ENCODE measurements at regions not wholly inside any gene's neighbourhood (a gene's known extent, or its start where the extent isn't known, plus 50 kb on each side); places are given as distances from the start of the nearest gene placed in this dataset.

GRCh38 chr16:61313931-61314330 is 722.3 kb downstream of the CDH8 start:
- DNase-seq = no peak

- DNase-seq = no peak
These were observed 726.9 kb downstream of the CDH8 start for GRCh38 chr16:61309386-61309785.

GRCh38 chr16:61306204-61306603 is 730.0 kb downstream of the CDH8 start:
- no peak for DNase-seq

- DNase-seq = no peak
These were observed 739.4 kb downstream of the CDH8 start for GRCh38 chr16:61296814-61297213.

- DNase-seq = no peak
These were observed 739.9 kb downstream of the CDH8 start for GRCh38 chr16:61296305-61296704.

GRCh38 chr16:61295311-61295710 is 740.9 kb downstream of the CDH8 start:
- DNase-seq = no peak

- no peak for DNase-seq
These were observed 747.1 kb downstream of the CDH8 start for GRCh38 chr16:61289141-61289540.

- DNase-seq = no peak
These were observed 758.4 kb downstream of the CDH8 start for GRCh38 chr16:61277849-61278248.

GRCh38 chr16:61274211-61274610 is 762.0 kb downstream of the CDH8 start:
- DNase-seq = no peak

GRCh38 chr16:61270726-61271125 is 765.5 kb downstream of the CDH8 start:
- DNase-seq = no peak

GRCh38 chr16:61263400-61263799 is 772.8 kb downstream of the CDH8 start:
- no peak for DNase-seq

- DNase-seq = no peak
These were observed 774.9 kb downstream of the CDH8 start for GRCh38 chr16:61261315-61261714.

GRCh38 chr16:61246592-61246991 is 789.6 kb downstream of the CDH8 start:
- no peak for DNase-seq

GRCh38 chr16:61243954-61244353 is 792.3 kb downstream of the CDH8 start:
- no peak for DNase-seq

GRCh38 chr16:61237884-61238485 is 798.3 kb downstream of the CDH8 start:
- no peak for DNase-seq

GRCh38 chr16:61233713-61234112 is 802.5 kb downstream of the CDH8 start:
- DNase-seq = no peak

- DNase-seq = no peak
These were observed 807.9 kb downstream of the CDH8 start for GRCh38 chr16:61228371-61228770.

- DNase-seq = no peak
These were observed 820.6 kb downstream of the CDH8 start for GRCh38 chr16:61215605-61216004.

- no peak for DNase-seq
These were observed 821.5 kb downstream of the CDH8 start for GRCh38 chr16:61214780-61215179.

- no peak for DNase-seq
These were observed 826.2 kb downstream of the CDH8 start for GRCh38 chr16:61210076-61210475.

- DNase-seq = no peak
These were observed 841.2 kb downstream of the CDH8 start for GRCh38 chr16:61195006-61195405.

GRCh38 chr16:61194573-61194972 is 841.7 kb downstream of the CDH8 start:
- DNase-seq = no peak

GRCh38 chr16:61182391-61182790 is 853.8 kb downstream of the CDH8 start:
- DNase-seq = no peak

- no peak for DNase-seq
These were observed 854.3 kb downstream of the CDH8 start for GRCh38 chr16:61181982-61182381.

GRCh38 chr16:61179561-61179960 is 856.7 kb downstream of the CDH8 start:
- no peak for DNase-seq

- DNase-seq = no peak
These were observed 870.4 kb downstream of the CDH8 start for GRCh38 chr16:61165797-61166196.
